Tibial nerve (tissue), 4 donors: ENCODE measurements at regions not wholly inside any gene's neighbourhood (a gene's known extent, or its start where the extent isn't known, plus 50 kb on each side); places are given as distances from the start of the nearest gene placed in this dataset.
"Not testable (repeated sequence)": the region's sequence is repeated elsewhere in the genome, so short reads cannot be mapped to it uniquely, and the experiment has no call there.

ENCODE experiments used
- DNase-seq, 2 donors: peaks; one replicate each; pipeline ENCODE4 v3.0.0-alpha.2; 2019; ENCODE audit warnings: low spot score in 2 of 2
- H3K27ac ChIP-seq, 4 donors: fragments of 200-600 bp; sonication (generic) in 3 of 4; one replicate each; pipeline ENCODE4 v1.5.1; 2017 to 2019; ENCODE audit warnings: mild to moderate bottlenecking in 1 of 4
- H3K27me3 ChIP-seq, 2 donors: fragments of 200-600 bp; sonication (generic) in 1 of 2; one replicate each; pipeline versions ENCODE4 v1.5.1 to v1.6.0; 2017 to 2019
- H3K36me3 ChIP-seq, 3 donors: fragments of 200-600 bp; sonication (generic); one replicate each; pipeline ENCODE4 v1.5.1; 2018 to 2019
- H3K4me1 ChIP-seq, 4 donors: fragments of 200-600 bp; sonication (generic) in 3 of 4; one replicate each; pipeline ENCODE4 v1.5.1; 2017 to 2019
- H3K4me3 ChIP-seq, 4 donors: fragments of 200-600 bp; sonication (generic) in 3 of 4; one replicate each; pipeline ENCODE4 v1.5.1; 2017 to 2019; ENCODE audit warnings: mild to moderate bottlenecking in 1 of 4, moderate library complexity in 1 of 4
- H3K9me3 ChIP-seq, 4 donors: fragments of 200-600 bp; sonication (generic) in 3 of 4; one replicate each; pipeline ENCODE4 v1.5.1; 2017 to 2019
- CTCF ChIP-seq, 5 experiments: fragments of 200-600 bp in 3 of 5; fragments of 450-650 bp in 2 of 5; sonication (generic) in 3 of 5; IDR thresholded peaks; one replicate each; pipeline ENCODE4 v1.5.1; 2016 to 2019; ENCODE audit warnings: antibody characterized with exemption in 5 of 5, mild to moderate bottlenecking in 3 of 5, moderate library complexity in 2 of 5
- EP300 ChIP-seq, 2 donors: sonication (generic); formaldehyde crosslinking; IDR thresholded peaks; one replicate each; pipeline ENCODE4 v1.6.1; 2017; ENCODE audit warnings: antibody characterized with exemption in 2 of 2, mild to moderate bottlenecking in 1 of 2
- POLR2A ChIP-seq, 2 donors: fragments of 450-650 bp; IDR thresholded peaks; one replicate each; pipeline ENCODE4 v1.6.1; 2017; ENCODE audit warnings: antibody characterized with exemption in 2 of 2, mild to moderate bottlenecking in 2 of 2, moderate library complexity in 2 of 2
- WGBS, 2 donors: methylation state at CpG; one replicate each; pipeline ENCODE4 v1.1.5; 2018; 5-methylcytosine and 5-hydroxymethylcytosine counted together

DNA sequence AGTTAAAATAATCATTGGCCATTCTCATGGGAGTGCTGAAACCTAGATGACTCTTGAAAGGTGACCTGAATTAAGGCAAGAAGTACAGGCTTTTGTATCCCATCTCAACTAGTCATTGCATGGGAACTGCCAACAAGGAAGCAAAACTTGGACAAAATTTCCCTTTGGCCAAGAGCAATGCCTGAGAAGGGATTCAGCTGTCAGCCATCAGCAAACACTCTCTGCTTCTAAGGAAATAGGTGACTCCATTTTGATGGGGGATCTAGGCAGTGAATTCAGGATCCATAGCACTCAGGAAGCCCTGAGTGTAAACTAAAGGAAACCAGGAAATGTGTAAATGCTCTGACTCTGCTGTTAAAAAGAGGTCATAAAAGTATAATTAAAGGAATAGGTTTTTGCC lies 221.5 kb upstream of the TMEM229A start:
- H3K27ac ChIP-seq, result no peak overlapping the region
- H3K4me3 ChIP-seq, result no peak overlapping the region
- H3K9me3 ChIP-seq, result no peaks in the 10 kb centered on the region
- H3K27me3 ChIP-seq, result no peaks in the 10 kb centered on the region
- no peaks in the 10 kb centered on the region for H3K36me3 ChIP-seq
- no peaks in the 10 kb centered on the region for H3K4me1 ChIP-seq
- DNase-seq, result no peak
- no peak for TF ChIP-seq POLR2A (IDR thresholded peaks at IDR 0.05)
- no peak for TF ChIP-seq CTCF (IDR thresholded peaks at IDR 0.05)
- TF ChIP-seq EP300 (IDR thresholded peaks at IDR 0.05), result no peak

- no peak overlapping the region for H3K4me3 ChIP-seq
- no peak overlapping the region for H3K27ac ChIP-seq
- H3K4me1 ChIP-seq, result no peaks in the 10 kb centered on the region
- H3K27me3 ChIP-seq, result no peaks in the 10 kb centered on the region
- TF ChIP-seq POLR2A (IDR thresholded peaks at IDR 0.05), result no peak
- no peak for TF ChIP-seq EP300 (IDR thresholded peaks at IDR 0.05)
- TF ChIP-seq CTCF (IDR thresholded peaks at IDR 0.05), result no peak
- H3K36me3 ChIP-seq, result no peaks in the 10 kb centered on the region
- no peak for DNase-seq
- H3K9me3 ChIP-seq, result no peaks in the 10 kb centered on the region
Measured at GRCh38 chr7:124251636-124252035, 218.8 kb upstream of the TMEM229A start.

- DNase-seq, result no peak
Measured at GRCh38 chr7:124250297-124251034, 217.6 kb upstream of the TMEM229A start.

DNA sequence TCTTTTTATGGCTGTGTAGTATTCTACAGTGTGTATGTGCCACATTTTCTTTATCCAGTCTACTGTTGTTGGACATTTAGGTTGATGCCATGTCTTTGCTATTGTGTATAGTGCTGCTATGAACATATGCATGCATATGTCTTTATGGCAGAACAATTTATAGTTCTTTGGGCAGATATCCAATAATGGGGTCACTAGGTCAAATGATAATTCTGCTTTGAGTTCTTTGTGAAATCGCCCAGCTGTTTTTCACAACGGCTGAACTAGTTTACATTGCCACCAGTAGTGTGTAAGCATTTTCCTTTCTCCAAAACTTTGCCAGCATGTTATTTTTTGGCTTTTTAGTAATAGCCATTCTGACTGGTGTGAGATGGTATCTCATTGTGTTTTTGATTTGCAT lies 214.8 kb upstream of the TMEM229A start:
- H3K27ac ChIP-seq, result no peak overlapping the region
- no peak overlapping the region for H3K4me3 ChIP-seq
- H3K27me3 ChIP-seq, result no peaks in the 10 kb centered on the region
- no peak for TF ChIP-seq EP300 (IDR thresholded peaks at IDR 0.05)
- TF ChIP-seq POLR2A (IDR thresholded peaks at IDR 0.05), result no peak
- TF ChIP-seq CTCF (IDR thresholded peaks at IDR 0.05), result no peak
- H3K36me3 ChIP-seq, result no peaks in the 10 kb centered on the region
- 49 to 52% methylated on average over 2 of the region's 2 CpGs for WGBS, 2 donors
- DNase-seq, result no peak
- no peaks in the 10 kb centered on the region for H3K9me3 ChIP-seq
- no peaks in the 10 kb centered on the region for H3K4me1 ChIP-seq

More at GRCh38 chr7:124250297-124251034, 217.6 kb upstream of the TMEM229A start:
- H3K36me3 ChIP-seq, result no peaks in the 10 kb centered on the region
- no peak overlapping the region for H3K27ac ChIP-seq
- no peaks in the 10 kb centered on the region for H3K4me1 ChIP-seq
- no peak for TF ChIP-seq CTCF (IDR thresholded peaks at IDR 0.05)
- no peak for TF ChIP-seq EP300 (IDR thresholded peaks at IDR 0.05)
- TF ChIP-seq POLR2A (IDR thresholded peaks at IDR 0.05), result no peak
- no peak overlapping the region for H3K4me3 ChIP-seq
- WGBS, 2 donors, result 57 to 67% methylated on average over 5 of the region's 5 CpGs
- H3K27me3 ChIP-seq, result no peaks in the 10 kb centered on the region
- no peaks in the 10 kb centered on the region for H3K9me3 ChIP-seq

DNA sequence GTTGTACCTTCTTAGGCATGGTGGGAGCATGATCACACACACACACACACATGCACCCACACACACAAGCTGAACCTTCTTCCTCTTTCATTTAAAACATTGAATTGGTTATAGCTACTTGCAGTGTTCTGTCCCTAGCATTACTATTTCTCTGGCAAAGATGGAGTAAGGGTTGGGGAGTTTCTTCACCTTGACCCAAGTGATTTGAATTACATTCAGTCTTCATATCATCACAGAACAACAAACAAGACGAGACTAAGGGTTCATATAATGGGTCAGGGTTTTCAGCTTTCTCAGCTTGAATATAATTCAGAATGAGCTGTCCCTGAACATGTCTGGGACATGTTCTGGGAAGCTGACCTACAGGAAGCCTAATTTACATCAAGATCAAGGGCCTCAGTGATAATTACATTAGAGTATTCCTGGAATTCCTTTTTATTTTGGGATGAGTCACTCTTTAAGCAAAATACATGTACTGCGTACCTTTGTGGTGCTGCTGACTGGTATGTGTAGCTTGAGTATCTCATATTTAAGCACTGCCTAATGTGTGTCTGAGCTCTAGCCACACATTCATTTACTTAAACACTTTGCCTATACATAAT lies 213.5 kb upstream of the TMEM229A start:
- H3K4me3 ChIP-seq, result no peak overlapping the region
- no peak overlapping the region for H3K27ac ChIP-seq
- DNase-seq, result no peak
- H3K9me3 ChIP-seq, result no peaks in the 10 kb centered on the region
- H3K27me3 ChIP-seq, result no peaks in the 10 kb centered on the region
- WGBS, 2 donors, result 57 to 61% methylated on average over 2 of the region's 2 CpGs
- no peaks in the 10 kb centered on the region for H3K36me3 ChIP-seq
- TF ChIP-seq CTCF (IDR thresholded peaks at IDR 0.05) (no peak), EP300 (IDR thresholded peaks at IDR 0.05) (no peak), POLR2A (IDR thresholded peaks at IDR 0.05) (no peak)
- no peaks in the 10 kb centered on the region for H3K4me1 ChIP-seq

DNA sequence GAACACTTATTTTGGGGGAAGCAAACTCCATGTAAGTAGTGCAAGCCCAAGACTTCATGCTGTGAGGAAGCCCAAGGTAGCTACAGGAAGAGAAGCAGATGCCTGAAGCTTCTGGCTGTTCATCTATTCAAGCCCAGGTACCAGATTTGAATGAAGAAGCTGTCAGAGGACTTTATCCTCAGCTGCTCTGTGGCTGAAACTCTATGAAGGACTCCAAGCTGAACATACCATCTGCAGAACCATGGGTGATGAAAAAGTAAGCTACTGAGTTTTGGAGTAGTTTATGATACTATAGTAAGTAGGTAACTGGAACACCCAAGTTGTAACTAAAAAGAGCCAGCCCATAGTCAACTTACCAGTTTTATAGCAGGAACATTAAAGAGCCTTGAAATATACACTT lies 211.6 kb upstream of the TMEM229A start:
- H3K4me3 ChIP-seq, DNase-seq: not testable (repeated sequence)

More for the DNA sequence above, 211.6 kb upstream of the TMEM229A start:
- H3K4me1 ChIP-seq, H3K27me3 ChIP-seq, H3K27ac ChIP-seq, H3K36me3 ChIP-seq, H3K9me3 ChIP-seq: not testable (repeated sequence)
